Ascending aorta (tissue), 2 donors: ENCODE measurements at regions not wholly inside any gene's neighbourhood (a gene's known extent, or its start where the extent isn't known, plus 50 kb on each side); places are given as distances from the start of the nearest gene placed in this dataset.

Experiments
- DNase-seq, 2 donors: peaks; one replicate each; pipeline ENCODE4 v3.0.0-alpha.2; 2019; ENCODE audit warnings: low spot score in 2 of 2
- H3K27ac ChIP-seq, 2 donors: fragments of 200-600 bp; sonication (generic); one replicate each; pipeline ENCODE4 v1.5.1; 2016 to 2017; ENCODE audit warnings: mild to moderate bottlenecking in 1 of 2
- H3K27me3 ChIP-seq: fragments of 200-600 bp; sonication (generic); one replicate; pipeline ENCODE4 v1.5.1; 2017
- H3K36me3 ChIP-seq, 2 donors: fragments of 200-600 bp; sonication (generic); one replicate each; pipeline ENCODE4 v1.5.1; 2016
- H3K4me1 ChIP-seq, 2 donors: fragments of 200-600 bp; sonication (generic); one replicate each; pipeline ENCODE4 v1.5.1; 2016 to 2017; ENCODE audit warnings: mild to moderate bottlenecking in 1 of 2
- H3K4me3 ChIP-seq, 2 donors: fragments of 200-600 bp; sonication (generic); one replicate each; pipeline ENCODE4 v1.5.1; 2016 to 2017; ENCODE audit warnings: mild to moderate bottlenecking in 1 of 2
- H3K9me3 ChIP-seq, 2 donors: fragments of 200-600 bp; sonication (generic); one replicate each; pipeline ENCODE4 v1.5.1; 2016
- CTCF ChIP-seq, 3 experiments: fragments of 200-600 bp in 2 of 3; fragments of 450-650 bp in 1 of 3; sonication (generic) in 2 of 3; IDR thresholded peaks; one replicate each; pipeline ENCODE4 v1.5.1; 2016 to 2019; ENCODE audit warnings: antibody characterized with exemption in 3 of 3, mild to moderate bottlenecking in 1 of 3, moderate library complexity in 1 of 3
- intact Hi-C: fragments of 100-400 bp; cut with DNase I; formaldehyde crosslinking; loops from one replicate; pipeline ENCODE4 v1.15.1; 2023

- no peak for DNase-seq
- Histone ChIP-seq H3K9me3 (no peaks in the 10 kb centered on the region), H3K4me1 (no peaks in the 10 kb centered on the region), H3K4me3 (no peak overlapping the region), H3K27me3 (no peaks in the 10 kb centered on the region), H3K36me3 (no peaks in the 10 kb centered on the region), H3K27ac (no peak overlapping the region)
- intact Hi-C loops = no loop called here
- no peak for TF ChIP-seq CTCF (IDR thresholded peaks at IDR 0.05)
Observed at GRCh38 chr5:158270996-158271554, 412.1 kb upstream of the CLINT1 start.

- no peaks in the 10 kb centered on the region for H3K27me3 ChIP-seq
- no peak overlapping the region for H3K27ac ChIP-seq
- DNase-seq = no peak
- no peaks in the 10 kb centered on the region for H3K36me3 ChIP-seq
- TF ChIP-seq CTCF (IDR thresholded peaks at IDR 0.05) = no peak
- intact Hi-C loops = no loop called here
- H3K9me3 ChIP-seq = no peaks in the 10 kb centered on the region
- no peaks in the 10 kb centered on the region for H3K4me1 ChIP-seq
- no peak overlapping the region for H3K4me3 ChIP-seq
Observed at GRCh38 chr5:158268286-158268685, 409.3 kb upstream of the CLINT1 start.

- no peaks in the 10 kb centered on the region for H3K36me3 ChIP-seq
- intact Hi-C loops = no loop called here
- H3K4me1 ChIP-seq = no peaks in the 10 kb centered on the region
- H3K4me3 ChIP-seq = no peak overlapping the region
- no peak for TF ChIP-seq CTCF (IDR thresholded peaks at IDR 0.05)
- no peaks in the 10 kb centered on the region for H3K9me3 ChIP-seq
- H3K27ac ChIP-seq = no peak overlapping the region
- no peaks in the 10 kb centered on the region for H3K27me3 ChIP-seq
- DNase-seq = no peak
Observed at GRCh38 chr5:158267228-158267627, 408.3 kb upstream of the CLINT1 start.

GRCh38 chr5:158265931-158266700, 407.2 kb upstream of the CLINT1 start:
- no peak for DNase-seq
- intact Hi-C loops = no loop called here

DNA sequence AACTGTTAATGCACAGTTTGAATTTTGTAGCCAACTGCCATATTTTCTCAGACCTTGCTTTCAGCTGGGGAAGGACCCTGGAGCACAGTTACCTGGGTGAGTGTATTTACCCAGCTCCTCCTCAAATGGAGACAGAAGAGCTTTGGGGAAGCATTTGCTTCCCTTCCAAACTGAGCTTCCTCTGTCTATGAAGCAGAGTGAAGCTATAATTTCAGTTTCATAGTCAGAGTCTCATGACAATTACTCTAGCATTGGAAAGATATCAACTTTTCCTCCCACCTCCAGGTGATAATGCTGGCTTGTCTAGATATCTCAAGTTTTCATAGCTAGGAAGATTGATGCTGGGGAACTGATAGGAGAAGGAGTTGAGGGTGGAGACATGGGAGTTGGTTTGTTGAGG, 406.4 kb upstream of the CLINT1 start:
- TF ChIP-seq CTCF (IDR thresholded peaks at IDR 0.05) = no peak
- DNase-seq = no peak
- Histone ChIP-seq H3K27ac (no peak overlapping the region), H3K36me3 (no peaks in the 10 kb centered on the region), H3K27me3 (no peaks in the 10 kb centered on the region), H3K9me3 (no peaks in the 10 kb centered on the region), H3K4me3 (no peak overlapping the region), H3K4me1 (no peaks in the 10 kb centered on the region)
- intact Hi-C loops = no loop called here

More at GRCh38 chr5:158265931-158266700, 407.2 kb upstream of the CLINT1 start:
- Histone ChIP-seq H3K27ac (no peak overlapping the region), H3K27me3 (no peaks in the 10 kb centered on the region), H3K4me1 (no peaks in the 10 kb centered on the region), H3K36me3 (no peaks in the 10 kb centered on the region), H3K4me3 (no peak overlapping the region), H3K9me3 (no peaks in the 10 kb centered on the region)
- no peak for TF ChIP-seq CTCF (IDR thresholded peaks at IDR 0.05)
